GM06990 (cell line): ENCODE measurements at regions not wholly inside any gene's neighbourhood (a gene's known extent, or its start where the extent isn't known, plus 50 kb on each side); places are given as distances from the start of the nearest gene placed in this dataset.

Experiments
- DNase-seq: peaks from one replicate; pipeline ENCODE4 v3.0.0-alpha.2; 2011; ENCODE audit not compliant: insufficient read length; ENCODE audit errors: extremely low read depth
- H3K27me3 ChIP-seq: replicated peaks from 2 replicates; pipeline ENCODE4 v1.6.0; 2011; ENCODE audit warnings: low read length; ENCODE audit not compliant: control insufficient read depth, insufficient read depth
- H3K36me3 ChIP-seq: 2 replicates; pipeline ENCODE4 v1.5.1; 2011; ENCODE audit warnings: low read length; ENCODE audit not compliant: control insufficient read depth, insufficient read depth
- H3K4me3 ChIP-seq: replicated peaks from 2 replicates; pipeline ENCODE4 v1.5.1; 2011; ENCODE audit warnings: low read depth, mild to moderate bottlenecking, control low read depth, low read length
- TF ChIP-seq, protein P1 (sequence below): IDR thresholded peaks from 2 replicates; pipeline ENCODE4 v1.5.1; 2011; ENCODE audit warnings: low read length, control low read depth, mild to moderate bottlenecking, inconsistent platforms; ENCODE audit not compliant: insufficient read depth, poor library complexity, severe bottlenecking

GRCh38 chr1:177796561-177796960, 173.3 kb downstream of the SEC16B start:
- Histone ChIP-seq H3K4me3 (no peak overlapping the region), H3K27me3 (no peaks in the 10 kb centered on the region), H3K36me3 (no peaks in the 10 kb centered on the region)
- DNase-seq = no peak
- TF ChIP-seq, protein P1, sequence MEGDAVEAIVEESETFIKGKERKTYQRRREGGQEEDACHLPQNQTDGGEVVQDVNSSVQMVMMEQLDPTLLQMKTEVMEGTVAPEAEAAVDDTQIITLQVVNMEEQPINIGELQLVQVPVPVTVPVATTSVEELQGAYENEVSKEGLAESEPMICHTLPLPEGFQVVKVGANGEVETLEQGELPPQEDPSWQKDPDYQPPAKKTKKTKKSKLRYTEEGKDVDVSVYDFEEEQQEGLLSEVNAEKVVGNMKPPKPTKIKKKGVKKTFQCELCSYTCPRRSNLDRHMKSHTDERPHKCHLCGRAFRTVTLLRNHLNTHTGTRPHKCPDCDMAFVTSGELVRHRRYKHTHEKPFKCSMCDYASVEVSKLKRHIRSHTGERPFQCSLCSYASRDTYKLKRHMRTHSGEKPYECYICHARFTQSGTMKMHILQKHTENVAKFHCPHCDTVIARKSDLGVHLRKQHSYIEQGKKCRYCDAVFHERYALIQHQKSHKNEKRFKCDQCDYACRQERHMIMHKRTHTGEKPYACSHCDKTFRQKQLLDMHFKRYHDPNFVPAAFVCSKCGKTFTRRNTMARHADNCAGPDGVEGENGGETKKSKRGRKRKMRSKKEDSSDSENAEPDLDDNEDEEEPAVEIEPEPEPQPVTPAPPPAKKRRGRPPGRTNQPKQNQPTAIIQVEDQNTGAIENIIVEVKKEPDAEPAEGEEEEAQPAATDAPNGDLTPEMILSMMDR = no peak

- no peaks in the 10 kb centered on the region for H3K27me3 ChIP-seq
- no peak overlapping the region for H3K4me3 ChIP-seq
- no peak for DNase-seq
- TF ChIP-seq, protein P1 = no peak
- H3K36me3 ChIP-seq = no peaks in the 10 kb centered on the region
Measured at GRCh38 chr1:177794376-177794991, 175.4 kb downstream of the SEC16B start.

DNA sequence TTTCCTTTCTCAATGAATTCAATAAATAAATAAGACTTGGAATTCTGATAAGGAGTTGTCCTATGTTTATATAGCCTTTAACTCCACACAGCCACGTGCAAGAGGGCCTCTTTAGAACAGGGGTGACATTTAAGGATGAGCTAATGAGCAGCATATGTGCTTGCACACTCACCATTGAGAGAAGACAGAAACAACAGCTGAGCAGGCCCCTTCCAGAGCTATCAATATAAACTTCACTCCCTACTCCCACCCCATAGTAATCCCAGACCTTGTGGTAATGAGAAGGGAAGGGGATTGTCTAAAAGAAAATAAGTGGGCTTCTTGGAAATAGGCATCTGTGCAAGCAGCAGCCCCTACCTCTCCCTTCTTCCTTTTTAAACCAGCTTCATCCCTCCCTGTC, 176.0 kb downstream of the SEC16B start:
- Histone ChIP-seq H3K27me3 (no peaks in the 10 kb centered on the region), H3K4me3 (no peak overlapping the region), H3K36me3 (no peaks in the 10 kb centered on the region)
- TF ChIP-seq, protein P1 = no peak
- no peak for DNase-seq

DNA sequence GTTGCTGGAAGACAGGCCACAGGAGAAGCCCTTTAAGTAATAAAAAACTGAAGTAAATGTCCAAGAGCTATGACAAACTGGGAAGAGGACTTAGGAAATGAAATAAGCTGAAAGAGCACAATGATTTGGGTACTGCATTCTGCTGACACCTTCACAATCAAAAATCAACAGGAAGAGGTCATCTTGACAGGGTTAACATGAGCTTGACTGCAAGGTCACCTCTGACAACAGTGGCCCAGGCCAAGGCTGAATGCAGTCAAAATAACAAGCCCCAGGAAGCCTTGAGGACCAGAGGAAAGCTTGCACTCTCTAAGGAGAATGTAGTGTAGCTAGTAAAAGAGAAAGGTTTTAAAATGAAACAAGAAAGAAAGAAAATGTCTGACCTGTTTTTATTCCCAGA, 179.3 kb downstream of the SEC16B start:
- Histone ChIP-seq H3K36me3 (no peaks in the 10 kb centered on the region), H3K27me3 (no peaks in the 10 kb centered on the region), H3K4me3 (no peak overlapping the region)
- DNase-seq = no peak
- TF ChIP-seq, protein P1 = no peak

DNA sequence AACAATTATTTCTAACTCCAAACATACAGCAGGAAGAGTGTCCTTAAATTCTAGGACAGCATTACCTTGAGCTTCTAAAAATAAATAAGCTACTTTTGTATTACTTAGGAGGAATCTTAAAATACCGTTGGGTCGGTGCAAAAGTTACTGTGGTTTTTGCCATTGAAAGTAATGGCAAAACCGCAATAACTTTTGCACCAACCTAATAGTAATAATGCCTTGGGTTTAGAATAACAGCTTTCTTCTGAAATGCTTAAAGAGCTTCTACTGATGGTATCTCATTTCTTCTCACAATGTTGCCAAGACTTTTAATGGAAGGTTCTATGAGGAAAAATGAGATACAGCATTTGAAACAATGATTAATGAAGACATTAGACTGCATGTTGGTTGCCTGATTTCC, 179.9 kb downstream of the SEC16B start:
- H3K27me3 ChIP-seq = no peaks in the 10 kb centered on the region
- no peak overlapping the region for H3K4me3 ChIP-seq
- no peak for DNase-seq
- no peaks in the 10 kb centered on the region for H3K36me3 ChIP-seq
- TF ChIP-seq, protein P1 = no peak
